GM21423 (cell line): ENCODE measurements at regions not wholly inside any gene's neighbourhood (a gene's known extent, or its start where the extent isn't known, plus 50 kb on each side); places are given as distances from the start of the nearest gene placed in this dataset.
"Not testable (repeated sequence)": the region's sequence is repeated elsewhere in the genome, so short reads cannot be mapped to it uniquely, and the experiment has no call there.

Experiments used
- ATAC-seq: cut with Tn5 transposase; IDR thresholded peaks from one replicate; pipeline ENCODE4 v1.9.1; 2021; ENCODE audit warnings: mild to moderate bottlenecking, moderate library complexity; ENCODE audit not compliant: unreplicated experiment

DNA sequence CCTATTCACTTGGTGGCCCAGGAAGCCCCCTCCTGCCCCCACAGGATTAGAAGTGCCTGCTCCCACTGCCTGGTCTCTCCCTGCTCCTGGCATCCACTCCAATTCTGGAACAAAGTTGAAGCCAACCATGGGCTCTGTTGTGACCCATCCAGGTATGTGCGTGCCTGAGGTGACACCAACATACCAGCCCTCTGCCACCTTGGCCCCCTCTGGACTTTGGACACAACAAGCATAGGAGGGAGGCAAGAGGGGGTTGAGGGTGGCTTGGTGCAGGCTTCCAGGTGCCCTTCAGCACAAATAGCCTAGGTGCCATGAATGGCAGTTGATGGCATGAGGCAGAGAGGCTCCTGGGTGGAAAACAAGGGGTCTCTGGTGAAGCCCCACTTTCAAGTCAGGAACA, 600.9 kb downstream of the SI start:
- no peak for ATAC-seq

DNA sequence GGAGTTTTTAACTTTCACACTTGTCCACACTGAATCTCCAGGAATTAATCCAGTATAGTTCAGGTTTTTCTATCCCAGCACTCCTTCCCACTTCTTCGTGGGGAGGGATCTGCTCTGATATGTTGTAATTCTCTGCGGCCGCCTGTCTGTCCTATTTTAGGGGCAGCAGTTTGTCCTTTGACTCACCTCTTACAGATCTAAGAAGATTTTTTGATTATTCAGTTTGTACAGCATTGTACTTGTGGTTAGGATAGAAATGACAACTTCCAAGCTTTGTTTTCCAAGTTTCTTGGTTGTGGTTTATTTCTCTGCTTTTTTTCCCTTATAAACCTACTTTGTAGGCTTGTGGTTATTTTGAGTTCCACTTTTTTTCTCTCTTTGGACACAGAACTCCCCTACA, 601.7 kb downstream of the SI start:
- ATAC-seq: no peak

DNA sequence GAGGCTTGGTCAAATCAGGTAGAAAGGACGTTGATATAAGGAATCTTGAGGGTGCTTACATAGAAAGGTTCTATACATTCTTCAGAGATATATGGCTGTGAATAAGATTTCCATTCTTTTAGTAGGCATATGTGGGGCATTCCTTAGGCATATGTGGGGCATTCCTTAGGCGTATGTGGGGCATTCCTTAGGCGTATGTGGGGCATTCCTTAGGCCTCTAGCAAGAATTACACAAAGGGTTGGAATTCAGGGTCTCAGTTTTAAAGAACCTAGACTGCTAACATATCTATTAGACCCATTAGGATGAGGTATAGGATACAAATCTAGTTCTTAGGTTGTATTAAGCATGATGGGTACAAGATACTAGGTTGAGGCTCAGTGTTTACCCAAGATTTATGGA, 607.8 kb downstream of the SI start:
- no peak for ATAC-seq

DNA sequence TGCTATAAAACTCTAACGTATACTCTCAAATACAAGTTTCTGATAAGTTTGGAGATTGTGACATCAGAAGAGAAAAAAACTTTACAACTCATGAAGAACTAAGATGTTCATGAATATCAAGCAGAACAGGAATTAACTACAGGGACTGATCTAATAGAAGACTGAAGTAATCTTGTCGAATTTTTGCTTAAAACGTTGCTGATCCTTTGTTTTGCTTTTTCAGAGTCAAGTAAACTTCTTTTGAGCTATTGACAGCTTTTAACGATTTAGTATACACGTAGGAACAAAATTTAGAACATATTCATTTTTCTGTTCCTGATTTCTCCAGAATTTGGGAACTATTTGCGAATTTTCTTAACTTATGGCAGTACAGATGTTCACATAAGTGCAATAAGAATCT, 610.2 kb downstream of the SI start:
- no peak for ATAC-seq

DNA sequence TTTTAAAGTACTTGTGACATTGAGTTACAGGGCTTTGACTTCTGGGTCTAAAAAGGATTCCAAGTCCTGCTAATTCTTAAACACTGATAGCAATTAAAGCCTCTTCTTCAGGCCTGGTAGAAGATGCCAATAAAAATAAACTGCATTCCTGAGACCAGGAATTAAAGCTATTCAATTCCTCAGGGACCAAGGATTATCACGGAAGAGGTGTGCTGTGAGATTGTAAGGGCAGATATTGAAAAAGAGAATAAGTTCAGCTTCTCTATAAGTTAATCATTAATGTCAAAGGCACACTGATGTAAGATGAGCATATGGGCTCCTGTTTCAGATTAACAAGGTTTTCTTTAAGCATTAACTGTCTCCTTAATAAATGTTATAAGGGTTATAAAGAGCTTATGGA, 611.3 kb downstream of the SI start:
- no peak for ATAC-seq

DNA sequence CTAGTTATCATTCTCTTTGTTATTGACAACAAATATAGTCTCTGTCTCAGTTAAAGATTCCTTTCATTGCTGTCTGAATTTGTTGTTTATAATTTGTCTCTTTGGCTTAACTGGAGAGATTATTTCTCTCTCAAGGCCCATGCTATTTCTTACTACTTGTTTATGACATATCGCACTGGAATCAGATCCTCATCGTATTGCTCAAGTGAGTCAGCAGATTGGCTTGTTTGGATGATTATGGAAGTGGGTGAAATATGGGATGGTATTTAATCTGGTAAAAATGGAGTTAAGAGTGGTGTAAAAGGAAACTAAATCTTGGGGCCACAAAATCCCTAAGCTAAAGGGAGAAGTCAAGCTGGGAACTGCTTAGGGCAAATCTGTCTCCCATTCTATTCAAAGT, 613.1 kb downstream of the SI start:
- no peak for ATAC-seq

DNA sequence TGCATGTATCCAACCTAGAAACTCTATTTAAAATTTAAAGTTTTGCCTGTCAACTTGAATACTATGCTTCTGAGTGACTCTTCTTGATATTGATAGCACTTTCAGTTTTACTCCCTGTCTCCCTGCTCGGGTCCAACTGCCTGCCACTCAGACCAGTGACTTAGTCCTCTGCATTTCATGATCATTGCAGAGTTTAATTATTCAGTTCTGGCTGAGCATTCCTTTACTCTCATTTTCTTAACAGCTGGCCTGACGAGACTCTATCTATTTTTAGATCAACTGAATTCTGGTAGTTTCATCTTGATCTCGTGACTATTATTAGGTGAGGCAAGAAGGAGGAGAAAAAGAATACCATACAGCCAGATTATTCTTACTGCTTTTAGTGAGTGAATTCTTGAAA, 617.4 kb downstream of the SI start:
- ATAC-seq: no peak

DNA sequence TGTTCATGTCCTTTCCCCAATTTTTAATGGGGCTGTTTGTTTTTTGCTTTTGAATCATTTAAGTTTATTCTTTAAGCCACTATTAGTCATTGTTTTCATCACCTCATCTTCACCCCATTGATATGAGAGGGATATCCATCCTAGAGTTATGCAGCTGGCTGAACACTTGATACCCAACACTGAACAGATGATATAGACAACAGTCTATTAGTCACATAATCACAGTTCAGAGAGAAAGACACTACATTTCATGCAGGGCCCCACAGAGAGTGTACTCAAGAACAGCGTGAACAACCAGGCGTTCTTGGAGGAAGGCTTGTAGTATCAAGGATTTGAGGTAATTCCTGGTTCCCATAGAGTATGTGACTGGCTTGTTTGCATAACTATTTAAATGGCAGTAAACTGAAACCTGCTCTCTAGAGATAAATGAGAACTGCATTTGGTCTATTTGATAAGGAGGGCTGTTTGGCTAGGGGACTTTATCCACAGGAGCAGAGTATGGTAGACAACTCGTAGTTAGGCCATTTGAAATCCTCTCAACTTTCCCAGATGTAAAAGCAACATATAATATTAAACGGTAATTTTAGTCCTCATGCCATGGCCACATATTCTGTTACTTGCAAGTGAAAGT, 618.7 kb downstream of the SI start:
- ATAC-seq: no peak

DNA sequence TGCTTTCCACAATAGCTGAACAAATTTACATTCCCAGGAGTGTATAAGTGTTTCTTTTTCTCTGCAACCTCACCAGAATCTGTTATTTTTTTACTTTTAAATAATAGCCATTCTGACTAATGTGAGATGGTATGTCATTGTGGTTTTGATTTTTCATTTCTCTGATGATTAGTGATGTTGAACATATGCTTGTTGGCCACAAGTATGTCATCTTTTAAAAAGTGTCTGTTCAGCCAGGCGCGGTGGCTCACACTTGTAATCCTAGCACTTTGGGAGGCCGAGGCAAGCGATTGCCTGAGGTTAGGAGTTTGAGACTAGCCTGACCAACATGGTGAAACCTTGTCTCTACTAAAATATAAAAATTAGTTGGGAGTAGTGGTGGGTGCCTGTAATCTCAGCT, 619.3 kb downstream of the SI start:
- ATAC-seq: no peak

DNA sequence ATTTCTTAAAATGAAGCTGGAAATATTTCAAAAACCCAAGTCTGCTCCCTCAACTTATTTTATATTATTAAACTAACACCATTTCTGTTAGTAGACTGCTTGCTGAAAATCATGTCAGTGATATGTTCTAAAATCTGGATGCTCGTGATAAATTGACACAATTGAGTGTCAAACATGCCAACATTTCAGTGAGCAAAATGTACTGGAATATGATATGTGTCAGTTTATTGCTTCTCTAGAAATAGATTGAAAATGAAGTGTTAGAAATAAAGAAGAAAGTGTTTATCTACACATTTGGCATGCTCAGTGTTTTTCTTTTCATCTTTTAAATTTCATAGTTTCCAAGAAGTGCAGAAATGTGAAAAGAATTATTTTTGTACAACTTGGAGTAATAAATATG, 624.6 kb downstream of the SI start:
- no peak for ATAC-seq

DNA sequence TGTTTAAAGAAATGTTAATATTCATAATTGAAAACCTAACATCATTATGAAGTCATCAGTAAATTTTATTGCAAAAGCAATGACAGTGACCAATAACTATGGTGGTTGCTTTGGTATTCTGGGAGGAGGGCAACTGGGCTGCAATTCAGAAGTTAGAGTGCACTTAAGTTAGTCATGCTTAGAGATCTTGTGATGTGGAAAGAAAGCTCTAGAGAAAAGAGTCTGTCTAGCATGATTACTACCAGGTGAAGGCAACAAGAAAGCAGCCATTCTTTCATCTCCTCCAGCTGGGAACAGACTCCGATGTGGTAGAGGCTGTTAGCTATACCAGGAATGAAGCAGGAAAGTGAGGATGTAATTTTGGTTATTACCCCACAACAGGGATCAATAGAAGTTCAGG, 625.6 kb downstream of the SI start:
- ATAC-seq: no peak

DNA sequence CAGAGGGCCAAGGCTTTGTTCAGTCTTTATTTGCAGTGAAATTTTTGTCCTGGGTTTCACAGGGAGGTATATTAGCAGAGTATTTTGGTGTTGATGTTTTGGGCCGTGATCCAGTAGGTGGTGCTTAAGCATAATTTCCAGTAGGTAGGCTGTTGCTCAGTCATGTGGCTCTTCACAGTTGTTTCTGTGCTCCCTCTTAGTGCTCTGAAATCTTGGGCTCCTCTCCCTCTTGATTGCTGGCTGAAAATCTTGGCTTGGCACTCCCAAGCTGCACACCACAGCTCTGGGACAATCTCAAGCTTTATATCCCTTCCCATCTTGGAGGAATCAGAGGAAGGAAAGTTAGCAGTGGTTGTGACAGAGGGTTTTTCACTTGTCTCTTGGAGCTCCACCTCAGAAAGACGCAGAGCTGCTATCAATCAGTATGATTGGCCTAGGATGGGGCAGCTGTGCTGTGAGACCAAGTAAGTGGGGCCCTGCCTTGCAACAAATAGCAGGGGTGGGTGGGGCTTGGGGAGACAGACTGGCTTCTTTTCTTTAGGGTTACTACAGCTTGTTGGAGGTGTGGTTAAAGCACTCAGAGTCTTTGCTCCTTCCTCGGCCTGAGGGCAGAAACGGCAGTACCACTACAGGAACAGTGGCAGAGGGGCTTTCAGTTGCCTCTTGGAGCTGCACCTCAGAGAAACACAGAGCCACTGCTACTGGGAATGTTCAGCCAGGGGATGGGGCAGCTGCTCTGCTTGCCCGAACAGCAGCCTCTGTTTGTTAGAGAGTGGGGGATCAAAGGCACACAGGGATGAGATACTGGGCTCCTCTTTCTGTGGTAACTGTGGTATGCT, 627.0 kb downstream of the SI start:
- ATAC-seq: no peak

DNA sequence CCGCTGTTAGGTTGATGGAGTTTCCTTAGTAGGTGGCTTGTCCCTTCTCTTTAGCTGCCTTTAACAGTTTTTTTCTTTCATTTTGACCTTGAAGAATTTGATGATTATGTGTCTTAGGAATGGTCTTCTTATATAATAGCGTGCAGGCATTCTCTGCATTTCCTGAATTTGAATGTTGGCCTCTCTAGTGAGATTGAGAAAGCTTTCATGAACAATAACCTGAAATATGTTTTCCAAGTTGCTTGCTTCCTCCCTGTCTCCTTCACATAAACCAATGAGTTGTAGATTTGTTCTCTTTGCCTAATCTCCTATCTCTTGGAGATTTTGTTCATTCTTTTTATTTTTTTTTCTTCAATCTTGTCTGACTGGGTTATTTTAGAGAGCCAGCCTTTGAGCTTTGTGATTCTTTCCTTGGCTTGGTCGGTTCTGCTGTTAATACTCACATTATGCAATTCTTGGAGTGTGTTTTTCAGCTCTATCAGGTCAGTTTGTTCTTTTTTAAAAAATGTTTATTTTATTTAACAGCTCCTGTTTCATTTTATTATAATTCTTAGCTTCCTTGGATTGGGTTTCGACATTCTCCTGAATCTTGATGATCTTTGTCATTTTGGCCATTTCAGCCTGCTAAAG, 627.9 kb downstream of the SI start:
- ATAC-seq: no peak

DNA sequence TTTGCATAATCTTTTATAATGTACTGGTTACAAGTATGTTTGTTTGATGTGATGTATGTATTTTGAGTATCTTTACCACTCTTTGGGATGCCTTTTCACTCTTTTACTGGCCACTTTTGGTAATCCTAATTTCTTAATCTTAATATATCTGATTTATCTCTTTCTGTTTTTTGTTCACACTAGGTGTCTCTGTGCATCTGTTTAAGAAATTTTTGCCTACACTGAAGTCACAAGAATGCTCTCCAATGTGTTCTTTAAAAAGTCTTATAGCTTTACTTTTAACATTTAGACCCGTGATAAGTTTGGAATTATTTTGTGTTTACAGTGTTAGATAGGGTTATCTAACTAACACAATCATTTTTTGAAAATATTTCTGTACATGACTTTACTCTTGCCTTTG, 659.1 kb downstream of the SI start:
- ATAC-seq: no peak

DNA sequence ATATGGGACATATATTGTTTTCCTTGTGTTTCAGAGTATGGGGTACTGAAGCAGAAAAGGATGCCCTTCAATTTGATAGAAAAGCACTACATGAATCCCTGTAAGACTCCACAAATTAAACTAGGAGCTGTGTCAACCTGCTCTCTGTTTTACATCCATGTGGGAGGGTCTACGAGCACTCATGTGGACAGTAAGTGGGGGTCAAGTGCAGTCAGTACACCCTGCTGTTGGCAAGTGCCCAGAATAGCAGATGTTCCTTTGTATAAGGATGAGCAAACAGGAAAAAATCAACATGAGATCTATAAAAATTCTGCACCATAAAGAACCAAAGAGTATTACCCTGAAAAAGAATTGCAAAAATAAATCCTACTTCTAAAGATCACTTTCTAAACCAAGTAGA, 659.9 kb downstream of the SI start:
- no peak for ATAC-seq

DNA sequence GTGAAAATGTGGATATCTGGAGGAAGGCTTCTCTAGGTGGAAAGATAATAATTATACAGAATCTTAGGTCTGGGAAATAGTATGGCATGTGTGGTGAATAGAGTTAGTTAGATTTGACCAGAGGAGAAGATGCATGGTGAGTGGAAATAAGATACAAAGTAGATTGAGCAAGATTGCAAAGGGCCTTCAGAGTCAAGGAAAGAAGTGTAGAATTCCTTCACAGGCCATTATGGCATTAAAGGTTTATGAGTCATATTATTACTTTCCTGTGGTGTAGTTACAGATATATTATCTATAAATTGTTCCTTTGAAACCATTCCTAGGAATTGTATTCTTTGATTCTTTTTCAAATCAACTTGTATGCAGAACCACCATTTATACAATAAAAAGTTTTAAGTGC, 660.3 kb downstream of the SI start:
- ATAC-seq: no peak

DNA sequence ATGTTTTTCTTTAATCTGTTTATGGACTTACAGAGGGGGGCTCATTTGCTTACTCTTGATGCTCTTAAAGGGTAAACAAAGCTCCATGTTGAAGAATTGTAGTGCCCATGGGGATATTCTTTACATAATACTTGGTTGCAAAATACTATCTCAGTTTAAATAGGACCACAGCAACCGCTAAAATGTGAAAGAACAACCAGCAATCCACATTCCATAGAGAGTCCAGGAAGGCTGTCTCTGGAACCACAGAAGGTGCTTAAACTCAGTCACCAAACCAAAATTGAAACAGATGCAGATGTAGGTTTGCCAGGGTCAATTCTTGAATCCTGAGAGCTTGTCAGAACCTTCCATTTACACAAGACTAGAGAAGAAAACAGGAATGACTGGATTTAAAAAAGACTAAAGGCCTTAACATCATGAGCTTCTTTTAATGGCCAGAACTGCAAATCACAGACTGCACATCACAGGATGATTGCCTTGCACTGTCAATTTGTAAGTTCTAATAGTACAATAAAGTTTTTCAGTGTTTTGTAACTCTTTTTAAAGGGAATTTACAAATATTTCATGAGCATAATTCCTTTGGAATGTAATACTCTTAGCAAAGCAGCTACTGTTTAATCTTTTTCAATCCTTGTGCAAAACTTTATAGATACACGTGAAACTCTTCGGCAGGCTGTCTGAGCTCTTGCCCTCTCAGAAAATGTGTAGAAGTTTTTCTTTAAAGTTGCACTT, 661.6 kb downstream of the SI start:
- ATAC-seq: no peak

DNA sequence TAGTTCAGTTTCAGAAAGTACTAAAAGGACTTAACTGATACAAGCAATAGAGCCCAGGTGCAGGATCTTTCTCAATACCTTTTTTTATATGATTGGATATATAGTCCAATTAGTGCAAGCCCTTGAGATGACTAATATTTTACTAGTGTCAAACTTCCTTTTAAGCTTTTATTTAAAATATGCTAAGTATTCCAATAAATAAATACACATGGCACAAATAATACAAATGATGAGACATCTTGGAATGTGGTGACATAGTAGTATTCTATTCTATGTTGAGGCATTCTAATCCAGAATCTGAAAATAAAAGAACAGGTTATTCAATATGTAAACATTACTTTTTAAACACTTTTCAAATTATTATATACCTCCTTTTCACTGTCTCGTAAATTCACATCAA, 670.0 kb downstream of the SI start:
- no peak for ATAC-seq

DNA sequence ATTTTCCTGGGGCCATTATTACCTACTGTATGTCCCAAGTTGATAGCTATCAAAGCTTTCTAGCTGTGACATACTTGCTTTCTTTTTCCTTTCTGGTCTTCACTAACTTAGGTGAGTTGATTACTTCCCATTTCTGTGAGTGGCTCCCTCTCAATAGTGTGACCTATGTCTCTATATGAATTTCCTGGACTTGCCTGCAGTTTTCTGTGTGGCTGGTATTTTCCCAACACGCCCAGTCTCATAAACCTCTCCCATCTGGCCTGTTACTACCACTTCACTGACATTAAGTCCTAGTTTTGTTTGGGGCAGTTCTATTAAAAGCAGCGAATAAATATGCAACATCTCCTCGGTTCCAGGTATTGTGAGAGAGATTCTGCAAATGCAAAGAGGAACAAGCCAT, 671.2 kb downstream of the SI start:
- no peak for ATAC-seq

DNA sequence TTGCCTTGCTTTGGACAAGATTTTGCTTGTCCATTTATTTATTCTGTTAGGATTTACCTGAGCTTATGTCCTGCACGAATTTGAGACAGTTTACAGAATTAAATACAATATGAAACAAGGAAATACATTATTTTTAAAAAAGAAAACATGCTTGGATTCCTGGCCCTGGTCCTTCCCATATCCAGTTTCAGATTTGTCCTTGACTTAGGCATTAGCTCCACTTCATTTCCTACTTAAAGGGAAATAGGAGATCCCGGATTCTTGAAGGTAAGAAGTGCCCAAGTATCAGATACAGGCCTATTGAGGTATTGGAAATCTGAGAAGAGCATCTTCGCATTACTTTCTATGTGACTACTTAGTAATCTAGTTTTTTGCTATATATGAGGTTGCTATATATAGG, 672.0 kb downstream of the SI start:
- ATAC-seq: no peak

DNA sequence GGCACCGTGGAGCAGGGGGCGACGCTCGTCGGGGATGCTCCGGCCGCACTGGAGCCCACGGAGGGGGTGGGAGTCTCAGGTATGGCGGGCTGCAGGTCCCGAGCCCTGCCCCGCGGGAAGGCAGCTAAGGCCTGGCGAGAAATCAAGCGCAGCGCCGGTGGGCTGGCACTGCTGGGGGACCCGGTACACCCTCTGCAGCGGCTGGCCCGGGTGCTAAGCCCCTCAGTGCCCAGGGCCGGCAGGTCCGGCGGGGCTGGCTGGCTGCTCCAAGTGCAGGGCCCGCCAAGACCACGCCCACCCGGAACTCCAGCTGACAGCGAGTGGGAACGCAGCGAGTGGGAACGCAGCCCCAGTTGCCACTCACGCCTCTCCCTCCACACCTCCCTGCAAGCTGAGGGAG, 676.4 kb downstream of the SI start:
- ATAC-seq: no peak

DNA sequence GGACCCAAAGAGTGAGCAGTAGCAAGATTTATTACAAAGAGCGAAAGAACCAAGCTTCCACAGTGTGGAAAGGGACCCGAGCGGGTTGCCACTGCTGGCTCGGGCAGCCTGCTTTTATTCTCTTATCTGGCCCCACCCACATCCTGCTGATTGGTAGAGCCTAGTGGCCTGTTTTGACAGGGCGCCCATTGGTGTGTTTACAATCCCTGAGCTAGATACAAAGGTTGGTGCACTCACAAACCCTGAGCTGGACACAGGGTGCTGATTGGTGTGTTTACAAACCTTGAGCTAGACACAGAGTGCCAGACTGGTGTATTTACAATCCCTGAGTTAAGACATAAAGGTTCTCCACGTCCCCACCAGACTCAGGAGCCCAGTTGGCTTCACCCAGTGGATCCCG, 676.9 kb downstream of the SI start:
- not testable (repeated sequence) for ATAC-seq
